Amygdala (tissue), 56 donors: ENCODE measurements at regions not wholly inside any gene's neighbourhood (a gene's known extent, or its start where the extent isn't known, plus 50 kb on each side); places are given as distances from the start of the nearest gene placed in this dataset.

ENCODE experiments used
- DNase-seq, 56 donors: peaks; one replicate each; lab custom pipeline; 2025; lab: John Stamatoyannopoulos, UW

DNA sequence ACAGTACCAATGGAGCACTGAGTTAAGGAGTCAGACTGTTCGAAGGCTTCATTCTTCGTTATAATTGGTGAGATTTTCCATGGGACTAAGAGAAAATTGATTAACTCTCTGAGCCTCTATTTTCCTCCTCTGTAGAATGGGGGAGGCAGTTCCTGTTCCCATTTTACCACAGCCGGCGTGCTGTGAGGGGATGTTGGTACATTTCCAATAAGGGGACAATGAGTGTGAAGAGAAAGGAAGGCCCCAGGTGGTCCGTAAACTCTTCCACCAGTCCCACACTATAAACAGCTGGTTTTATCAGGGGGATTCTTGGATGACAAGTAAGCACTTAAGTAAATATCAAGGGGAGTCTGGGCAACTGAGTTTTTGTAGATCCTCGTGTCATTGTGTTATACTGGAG, 109.9 kb downstream of the DAD1 start:
- no peak for DNase-seq

DNA sequence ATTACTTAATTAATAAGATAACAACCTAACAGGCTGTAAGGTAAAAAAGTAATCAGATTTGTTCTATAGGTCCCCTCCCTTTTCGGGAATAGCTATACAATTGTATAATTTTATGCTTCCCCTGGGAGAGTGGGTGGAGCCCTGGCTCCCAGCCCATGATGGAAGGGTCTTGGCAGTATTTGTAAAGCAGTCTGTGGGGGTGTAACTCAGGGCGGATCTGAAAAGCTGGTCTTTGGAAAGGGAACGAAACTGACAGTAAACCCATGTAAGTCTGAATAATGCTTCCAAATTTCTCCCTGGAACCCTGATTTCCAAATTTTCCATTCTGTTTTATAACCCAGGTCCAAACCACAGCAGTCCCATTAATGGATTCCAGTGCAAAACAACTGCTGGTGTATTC, 110.4 kb downstream of the DAD1 start:
- DNase-seq: peak in 1 of 56 donors; percentile 5

DNA sequence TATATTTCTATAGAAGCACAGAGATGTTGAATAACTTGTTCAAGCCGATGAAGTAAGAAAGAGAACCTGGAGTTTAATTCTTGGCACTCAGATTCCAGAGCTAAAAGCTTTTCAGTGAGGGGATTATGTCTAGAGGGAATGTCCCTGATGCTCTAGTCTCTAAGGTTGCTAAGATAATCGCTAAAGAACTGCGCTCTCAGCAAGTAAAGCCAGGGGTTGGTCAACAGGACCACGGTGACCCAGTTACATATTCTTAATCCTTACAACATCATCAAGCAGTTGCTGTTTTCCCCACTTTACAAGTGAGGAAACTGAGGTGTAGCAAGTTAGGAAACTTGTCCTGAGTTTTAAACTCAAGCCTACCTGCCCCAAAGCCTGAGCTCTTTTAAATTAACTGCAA, 110.8 kb downstream of the DAD1 start:
- no peak for DNase-seq

DNA sequence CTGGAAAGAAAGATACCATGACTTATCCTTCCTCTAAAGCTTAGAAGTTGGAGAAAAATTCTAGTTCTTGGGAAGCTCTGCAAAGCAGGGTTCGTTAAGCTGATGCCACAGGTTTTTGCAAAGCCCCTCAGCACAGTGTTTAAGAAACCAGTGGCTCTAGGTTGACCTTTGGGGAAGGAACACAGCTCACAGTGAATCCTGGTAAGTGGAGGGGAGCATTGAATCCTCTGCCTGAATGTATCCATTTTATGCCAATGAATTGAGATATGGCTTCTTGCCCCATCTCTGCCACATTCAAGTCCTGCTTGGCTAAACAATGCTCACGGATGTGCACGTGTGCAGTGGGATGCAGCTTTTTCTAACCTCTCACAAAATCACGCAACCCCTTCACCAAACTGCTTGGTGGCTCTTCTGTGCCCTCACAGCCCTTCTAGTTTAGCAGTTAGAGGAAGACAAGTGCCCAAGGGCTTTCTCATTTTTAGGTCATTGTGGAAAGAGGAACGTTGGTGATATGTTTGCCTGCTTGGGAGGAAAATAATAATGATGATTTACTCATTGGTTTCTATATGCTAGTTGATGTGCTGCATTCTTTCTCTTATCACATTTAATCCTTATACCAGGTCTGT, 111.3 kb downstream of the DAD1 start:
- DNase-seq: no peak

DNA sequence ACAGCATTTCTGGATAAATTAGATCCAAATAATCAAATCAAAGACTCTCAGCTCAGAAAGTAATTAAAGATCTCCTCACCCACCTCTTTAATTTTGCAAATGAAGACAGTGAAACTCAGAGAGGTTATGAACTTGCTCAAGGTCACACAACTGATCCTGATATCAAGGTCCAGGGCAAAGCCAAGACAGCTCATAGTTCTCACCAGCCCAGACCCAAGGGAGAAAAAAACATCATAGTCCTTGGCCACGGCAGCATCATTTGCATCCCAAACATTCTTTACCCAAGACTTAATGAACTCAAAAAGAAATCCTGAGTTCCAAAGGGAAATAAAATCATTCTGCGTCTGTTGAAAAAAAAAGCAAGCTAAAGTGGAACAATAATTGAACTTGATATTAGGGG, 112.1 kb downstream of the DAD1 start:
- no peak for DNase-seq

DNA sequence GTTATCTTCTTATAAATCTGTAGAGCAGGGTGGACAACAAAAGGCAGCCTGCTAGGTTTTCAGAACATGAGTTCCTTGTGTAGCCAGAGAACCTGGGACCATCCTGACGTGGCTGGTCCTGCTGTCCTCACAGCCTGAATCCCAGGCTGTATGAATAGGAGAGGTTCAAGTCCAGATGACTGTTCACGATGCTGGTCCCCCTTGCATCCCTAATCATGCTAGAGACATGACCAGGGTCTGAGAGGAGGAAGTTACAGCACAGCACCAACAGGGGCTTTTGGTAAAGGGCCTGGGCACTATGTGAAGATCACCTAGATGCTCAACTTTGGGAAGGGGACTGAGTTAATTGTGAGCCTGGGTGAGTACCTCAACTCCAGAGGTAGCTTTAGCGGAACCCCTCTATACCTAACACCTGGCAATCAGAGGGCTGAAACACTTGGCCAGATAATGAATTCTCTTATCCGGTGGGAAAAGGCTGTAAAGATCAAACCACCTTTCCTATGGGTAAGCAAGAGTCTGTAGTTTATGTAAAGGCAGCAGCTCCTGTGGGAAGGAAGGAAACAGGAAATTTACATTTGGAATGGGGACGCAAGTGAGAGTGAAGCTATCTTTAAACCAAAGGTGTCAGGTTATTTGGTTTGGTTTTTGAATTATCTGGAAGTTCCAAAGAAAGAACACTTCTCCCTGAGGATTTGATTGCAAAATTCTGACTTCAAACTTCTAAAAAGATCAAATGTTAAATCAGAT, 112.8 kb downstream of the DAD1 start:
- no peak for DNase-seq

DNA sequence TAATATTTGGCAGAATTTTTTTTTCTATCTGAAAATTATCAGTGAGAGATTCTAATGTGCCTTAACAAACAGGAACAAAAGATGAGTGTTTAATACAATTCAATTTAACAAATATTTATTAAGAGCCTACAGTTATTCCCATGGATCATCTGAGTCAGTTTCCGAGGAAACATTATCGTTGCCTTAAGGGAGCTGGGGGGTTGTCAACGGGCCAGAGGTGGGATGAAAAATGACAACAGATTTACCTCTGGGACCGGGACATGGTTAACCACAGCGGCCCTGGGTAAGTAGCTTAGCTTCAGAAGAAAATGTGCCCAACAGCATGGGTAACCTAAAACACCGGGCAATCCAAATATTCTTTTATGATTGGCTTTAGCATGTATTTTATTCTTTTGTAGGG, 113.6 kb downstream of the DAD1 start:
- no peak for DNase-seq

DNA sequence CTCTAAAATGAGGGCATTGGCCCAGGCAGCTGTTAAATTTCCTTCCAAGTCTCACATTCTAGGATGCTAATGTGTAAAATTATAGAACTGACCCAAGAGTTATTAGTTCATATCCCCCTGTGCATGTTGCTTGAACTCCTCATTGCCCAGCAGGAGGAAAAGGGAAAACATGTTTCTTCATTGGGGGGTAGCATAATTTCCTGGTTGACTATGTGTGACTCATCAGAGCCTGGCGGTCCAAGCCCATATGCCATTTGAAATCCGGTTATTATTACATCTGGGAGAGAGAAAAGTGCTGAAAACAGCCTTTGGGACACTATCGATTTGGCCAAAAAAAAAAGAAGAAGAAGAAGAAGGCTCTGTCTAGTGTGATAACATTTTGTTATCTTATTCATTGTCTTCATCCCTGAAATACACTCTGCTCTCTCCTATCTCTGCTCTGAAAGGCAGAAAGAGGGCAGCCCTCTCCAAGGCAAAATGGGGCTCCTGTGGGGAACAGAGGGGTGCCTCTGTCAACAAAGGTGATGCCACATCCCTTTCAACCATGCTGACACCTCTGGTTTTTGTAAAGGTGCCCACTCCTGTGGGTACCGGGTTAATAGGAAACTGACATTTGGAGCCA, 114.2 kb downstream of the DAD1 start:
- no peak for DNase-seq

DNA sequence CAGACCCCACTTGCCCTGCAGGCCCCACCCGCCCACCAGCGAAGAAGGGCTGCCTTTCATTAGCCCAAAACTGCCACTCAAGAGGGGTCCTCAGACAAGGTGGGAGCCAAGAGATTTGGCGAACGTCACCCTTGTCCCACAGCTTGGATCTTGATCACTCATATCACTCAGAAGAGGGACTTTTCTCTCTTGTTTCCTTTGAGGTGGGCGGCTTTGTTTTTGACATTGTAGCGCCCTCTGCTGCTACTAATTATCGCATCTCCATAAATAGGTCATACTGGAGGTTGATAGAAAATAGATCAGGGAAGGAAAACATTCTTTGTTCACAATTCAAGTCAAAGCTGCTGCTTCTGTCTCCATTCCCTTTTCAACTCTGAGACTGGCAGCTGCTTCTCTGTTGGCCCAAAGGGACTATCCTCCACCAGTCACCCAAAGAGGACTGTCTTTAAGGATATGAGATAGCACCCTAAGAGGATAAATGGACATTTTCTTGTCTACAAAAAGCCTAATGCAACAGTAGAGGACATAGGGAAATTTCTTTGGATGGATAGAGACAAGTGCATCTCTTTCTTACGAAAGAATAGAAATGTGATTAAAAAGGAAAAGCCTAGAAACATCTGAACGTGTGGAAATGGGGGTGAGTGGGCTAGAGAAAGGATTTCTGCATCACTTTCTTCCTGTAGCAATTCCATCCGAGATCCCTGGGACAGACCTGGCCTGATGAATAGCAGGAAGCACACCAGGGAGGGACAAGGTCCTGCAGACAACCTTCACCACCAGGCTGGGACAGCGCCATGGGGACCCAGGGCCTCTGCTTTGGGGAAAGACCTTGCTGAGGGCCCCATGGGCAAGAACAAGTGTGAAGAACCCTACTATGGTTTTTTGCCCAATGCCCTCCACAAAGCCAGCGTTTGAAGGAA, 115.8 kb downstream of the DAD1 start:
- DNase-seq: peak in 28 of 56 donors; percentile 1 to 79 (median 25)

DNA sequence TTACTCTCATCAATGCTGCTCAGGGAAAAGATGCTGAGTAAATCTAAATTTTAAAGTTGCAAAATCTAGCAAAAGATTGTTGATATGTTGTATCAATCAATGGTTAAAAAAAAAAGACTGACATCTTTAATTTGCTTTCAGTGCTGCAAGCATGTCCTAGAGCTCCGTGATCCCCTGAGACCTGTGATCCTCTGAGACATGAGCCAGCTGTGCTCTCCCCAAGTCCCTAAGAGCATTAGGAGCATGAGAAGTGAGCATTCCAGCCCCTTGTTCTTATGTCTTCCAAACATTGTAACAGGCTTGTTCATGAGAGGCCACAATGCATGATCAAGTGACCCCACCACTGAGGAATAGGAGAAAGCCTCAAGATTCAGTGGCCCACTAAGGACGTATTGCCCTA, 116.6 kb downstream of the DAD1 start:
- DNase-seq: no peak

DNA sequence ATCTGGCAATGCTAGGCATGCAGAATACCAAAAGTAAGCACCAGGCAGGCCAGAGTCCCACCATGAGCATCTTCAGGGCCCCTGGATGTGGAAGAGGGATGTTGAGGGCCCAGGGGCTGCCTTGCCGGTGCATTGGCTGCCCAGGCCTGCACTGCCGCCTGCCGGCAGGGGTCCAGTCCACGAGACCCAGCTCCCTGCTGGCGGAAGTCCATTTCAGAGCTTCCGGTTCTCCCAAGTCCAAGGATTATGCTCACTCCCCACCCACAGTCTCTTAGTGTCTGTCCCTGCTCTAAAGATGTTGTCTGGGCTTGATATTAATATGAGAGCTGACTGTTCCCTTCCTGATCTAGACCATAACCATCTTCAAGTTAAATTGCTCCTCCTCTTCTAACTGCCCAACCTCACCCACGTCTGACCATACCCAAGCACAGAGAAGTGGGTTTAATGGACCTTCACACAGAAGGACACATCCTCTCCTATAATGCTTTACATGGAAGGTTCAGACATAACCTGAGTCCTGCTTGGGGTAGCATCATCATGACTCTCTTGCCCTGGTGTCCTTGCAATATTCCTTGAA, 117.4 kb downstream of the DAD1 start:
- peak in 28 of 56 donors; percentile 2 to 62 (median 20) for DNase-seq

DNA sequence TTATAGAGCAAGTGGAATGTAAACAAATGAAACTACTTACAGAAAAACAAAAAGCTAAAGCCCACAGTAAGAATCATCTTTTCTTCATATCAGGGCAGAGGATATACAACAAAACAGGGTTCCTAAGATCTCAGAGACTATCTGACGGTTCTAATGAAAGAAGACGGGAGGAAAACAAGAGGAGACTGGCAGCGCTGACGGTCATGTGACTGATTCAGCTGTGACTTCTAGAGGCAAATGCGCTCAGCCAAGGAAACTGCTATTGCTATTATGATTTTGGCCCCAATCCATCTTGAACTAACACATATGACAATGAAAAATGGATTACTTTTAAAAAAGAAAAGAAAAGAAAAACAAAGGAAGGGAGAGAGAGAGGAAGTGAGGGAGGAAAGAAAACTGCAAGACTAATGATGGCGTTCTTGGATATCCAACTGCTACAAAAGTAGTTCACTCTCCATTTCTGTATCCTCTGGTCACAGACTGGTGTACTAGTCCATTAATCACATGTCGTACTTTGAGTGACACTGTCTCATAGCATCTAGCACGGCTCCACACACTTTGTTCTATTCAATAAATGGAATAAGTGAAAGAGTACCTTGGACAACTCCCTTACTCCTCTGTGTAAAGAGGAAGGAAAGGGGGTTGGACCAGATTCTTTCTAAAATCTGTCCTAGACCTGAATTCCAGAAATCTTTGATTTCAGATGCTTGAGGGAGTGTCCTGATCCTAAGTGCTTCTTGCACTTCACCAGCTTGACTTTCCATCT, 119.3 kb downstream of the DAD1 start:
- DNase-seq: peak in 19 of 56 donors; percentile 2 to 52 (median 15)

DNA sequence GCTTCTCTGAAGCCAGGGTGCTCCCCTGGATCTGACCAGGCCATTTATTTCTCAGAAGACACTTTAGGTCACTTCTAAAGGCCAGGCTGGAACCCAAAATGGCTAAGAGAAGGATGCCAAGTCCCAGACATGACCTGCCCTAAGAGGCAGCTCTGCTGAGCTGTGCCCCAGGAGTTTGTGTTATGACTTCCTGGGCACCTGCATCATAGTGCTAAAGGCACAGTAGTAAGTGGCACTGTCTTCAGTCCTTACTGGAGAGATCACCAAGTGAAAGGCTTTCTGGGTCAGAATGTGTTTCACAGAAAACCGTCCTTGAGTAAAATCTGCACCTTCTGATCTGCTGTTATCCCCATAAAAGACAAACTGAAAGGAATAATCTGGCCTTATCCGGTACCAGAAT, 120.2 kb downstream of the DAD1 start:
- DNase-seq: no peak

DNA sequence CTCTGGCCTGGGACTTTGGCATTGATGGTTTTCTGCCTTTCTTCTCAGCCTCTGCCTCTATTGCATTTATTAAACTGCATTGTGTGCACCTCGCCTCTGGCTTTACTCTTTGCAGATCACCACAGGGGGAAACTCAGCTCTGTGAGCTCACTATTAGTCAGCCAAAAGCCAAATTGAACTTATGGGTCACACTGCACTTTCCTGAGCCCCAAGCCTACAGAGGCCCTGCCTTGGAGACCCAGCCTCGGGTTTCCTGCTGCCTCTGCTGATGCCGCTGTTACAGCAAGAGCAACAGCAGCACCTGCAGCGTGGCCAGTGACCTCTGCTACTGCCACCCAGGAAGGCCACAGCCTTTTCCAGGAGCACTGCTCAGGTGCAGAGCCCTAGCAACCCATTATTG, 122.5 kb downstream of the DAD1 start:
- DNase-seq: no peak

DNA sequence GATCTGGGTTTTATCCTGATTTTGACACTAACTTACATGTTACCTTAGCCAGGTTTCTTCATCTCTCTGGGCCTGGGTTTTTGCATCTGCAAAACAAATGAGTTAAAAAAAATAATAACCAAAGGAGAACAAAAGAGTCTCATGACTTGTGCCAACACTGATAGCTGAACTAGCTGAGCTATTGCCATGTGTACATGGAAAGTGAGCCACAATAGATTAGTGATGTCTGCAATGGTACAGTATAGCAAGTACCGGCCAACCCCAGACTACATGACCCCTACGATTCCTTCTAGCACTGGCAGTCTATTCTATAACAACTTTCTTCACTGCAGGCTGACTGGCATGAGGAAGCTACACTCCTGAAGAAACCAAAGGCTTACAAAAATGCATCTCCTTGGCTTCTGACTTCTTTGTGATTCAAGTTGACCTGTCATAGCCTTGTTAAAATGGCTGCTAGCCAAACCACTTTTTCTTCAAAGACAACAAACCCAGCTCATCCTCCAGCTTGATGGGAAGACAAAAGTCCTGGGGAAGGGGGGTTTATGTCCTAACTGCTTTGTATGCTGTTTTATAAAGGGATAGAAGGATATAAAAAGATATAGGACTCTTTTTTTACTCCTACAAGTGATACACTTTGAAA, 123.7 kb downstream of the DAD1 start:
- no peak for DNase-seq

DNA sequence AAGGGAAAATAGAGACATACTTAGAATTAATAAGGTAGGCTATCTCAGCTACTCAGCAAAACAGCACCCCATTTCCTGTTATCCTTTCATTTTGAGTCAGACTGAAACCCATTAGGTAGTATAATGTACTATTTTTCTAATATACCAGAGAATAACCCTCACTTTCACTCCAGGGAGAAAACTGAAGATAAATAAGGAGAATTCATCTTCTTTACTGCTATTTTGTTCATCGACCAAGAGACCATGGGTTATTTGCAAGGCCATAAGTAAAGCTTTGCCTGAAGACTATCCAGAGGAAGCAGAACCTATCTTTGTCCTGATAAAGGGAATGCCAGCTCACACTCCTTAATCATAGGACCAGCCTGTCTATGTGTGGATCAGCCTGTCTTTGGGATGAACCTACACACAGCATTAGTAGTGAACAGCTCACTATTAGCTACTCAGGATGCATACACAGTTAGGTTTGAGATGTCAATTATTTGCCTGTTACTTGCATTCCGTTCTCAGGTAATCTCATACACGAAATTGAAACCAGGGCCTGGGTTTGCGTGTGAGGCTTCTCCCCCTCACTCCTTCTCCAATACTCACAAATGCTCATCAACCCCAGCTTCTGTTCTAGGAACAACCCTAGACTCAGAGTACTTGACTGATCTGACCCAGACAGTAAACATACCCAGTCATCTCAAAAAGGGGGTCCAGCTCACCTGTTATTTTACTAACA, 124.4 kb downstream of the DAD1 start:
- no peak for DNase-seq

DNA sequence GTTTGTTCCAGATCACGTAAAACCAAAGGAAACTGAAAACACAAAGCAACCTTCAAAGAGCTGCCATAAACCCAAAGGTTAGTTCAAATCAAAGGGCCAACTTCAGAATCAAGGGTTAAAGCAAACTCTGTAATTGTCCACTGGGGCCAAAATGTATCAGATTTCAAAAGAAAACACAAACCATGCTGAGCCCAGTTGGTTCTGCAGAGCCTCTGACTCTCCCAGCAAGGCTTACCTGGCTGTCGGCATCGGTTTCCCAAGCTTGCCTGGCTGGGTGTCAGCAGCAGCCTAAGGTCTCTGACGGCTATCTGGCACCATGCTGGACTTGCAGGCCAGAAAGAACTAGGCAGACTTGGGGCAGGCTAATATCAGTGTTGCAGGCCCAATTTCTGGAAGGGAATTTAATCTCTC, 125.3 kb downstream of the DAD1 start:
- DNase-seq: no peak

DNA sequence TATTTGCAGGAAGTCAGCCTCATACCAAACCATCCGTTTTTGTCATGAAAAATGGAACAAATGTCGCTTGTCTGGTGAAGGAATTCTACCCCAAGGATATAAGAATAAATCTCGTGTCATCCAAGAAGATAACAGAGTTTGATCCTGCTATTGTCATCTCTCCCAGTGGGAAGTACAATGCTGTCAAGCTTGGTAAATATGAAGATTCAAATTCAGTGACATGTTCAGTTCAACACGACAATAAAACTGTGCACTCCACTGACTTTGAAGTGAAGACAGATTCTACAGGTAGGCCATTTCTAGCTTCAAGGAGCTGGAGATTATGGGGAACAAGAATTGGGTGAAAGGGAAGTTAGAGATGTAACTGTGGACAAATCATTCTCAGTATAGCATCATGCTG, 126.1 kb downstream of the DAD1 start:
- DNase-seq: no peak
